NT2/D1 (cell line): ENCODE measurements at regions not wholly inside any gene's neighbourhood (a gene's known extent, or its start where the extent isn't known, plus 50 kb on each side); places are given as distances from the start of the nearest gene placed in this dataset.

ENCODE experiments used
- DNase-seq: peaks from one replicate; pipeline ENCODE4 v3.0.0-alpha.2; 2011; ENCODE audit warnings: low read depth, low spot score
- H3K27me3 ChIP-seq: 2 replicates; pipeline ENCODE4 v1.6.0; 2011; ENCODE audit warnings: mild to moderate bottlenecking; ENCODE audit not compliant: insufficient read length, insufficient read depth
- H3K36me3 ChIP-seq: 2 replicates; pipeline ENCODE4 v1.6.1; 2011; ENCODE audit warnings: mild to moderate bottlenecking, low read length, mixed read lengths; ENCODE audit not compliant: insufficient read depth, insufficient read length
- H3K4me1 ChIP-seq: 2 replicates; pipeline ENCODE4 v1.5.1; 2011; ENCODE audit not compliant: insufficient read depth, insufficient read length
- H3K4me3 ChIP-seq: 2 replicates; pipeline ENCODE4 v1.5.1; 2011; ENCODE audit warnings: low read depth; ENCODE audit not compliant: insufficient read length
- H3K9ac ChIP-seq: 2 replicates; pipeline ENCODE4 v1.6.0; 2011; ENCODE audit warnings: low read depth; ENCODE audit not compliant: insufficient read length
- H3K9me3 ChIP-seq: 2 replicates; pipeline ENCODE4 v1.5.1; 2011; ENCODE audit warnings: mild to moderate bottlenecking, low read length; ENCODE audit not compliant: insufficient read depth
- SUZ12 ChIP-seq: IDR thresholded peaks from 2 replicates; pipeline ENCODE4 v1.6.1; 2011; ENCODE audit not compliant: insufficient read length, insufficient read depth; ENCODE audit errors: extremely low read depth
- YY1 ChIP-seq: IDR thresholded peaks from 2 replicates; pipeline ENCODE4 v1.6.1; 2011; ENCODE audit not compliant: insufficient read length, insufficient read depth
- ZNF274 ChIP-seq: IDR thresholded peaks from 2 replicates; pipeline ENCODE4 v1.6.1; 2011; ENCODE audit warnings: mild to moderate bottlenecking, low read depth, low read length

GRCh38 chr1:24995140-24995539 lies 65.1 kb upstream of the RUNX3 start:
- TF ChIP-seq ZNF274 (no peak), SUZ12 (no peak), YY1 (no peak)

GRCh38 chr1:24993871-24994580 lies 64.0 kb upstream of the RUNX3 start:
- DNase-seq = no peak
- Histone ChIP-seq H3K4me3 (no peak overlapping the region), H3K27me3 (no peaks in the 10 kb centered on the region), H3K9ac (no peak overlapping the region), H3K9me3 (no peaks in the 10 kb centered on the region), H3K4me1 (peaks cover 28% of the 10 kb centered on the region), H3K36me3 (no peaks in the 10 kb centered on the region)
- no peak for TF ChIP-seq ZNF274
- TF ChIP-seq YY1 = no peak
- no peak for TF ChIP-seq SUZ12

More at GRCh38 chr1:24995140-24995539, 65.1 kb upstream of the RUNX3 start:
- H3K4me1 ChIP-seq = peaks cover 24% of the 10 kb centered on the region
- H3K4me3 ChIP-seq = no peak overlapping the region
- no peaks in the 10 kb centered on the region for H3K36me3 ChIP-seq
- no peak overlapping the region for H3K9ac ChIP-seq
- no peaks in the 10 kb centered on the region for H3K9me3 ChIP-seq
- DNase-seq = no peak
- H3K27me3 ChIP-seq = no peaks in the 10 kb centered on the region

- H3K4me1 ChIP-seq = peaks cover 26% of the 10 kb centered on the region
- H3K9me3 ChIP-seq = no peaks in the 10 kb centered on the region
- DNase-seq = no peak
- H3K9ac ChIP-seq = no peak overlapping the region
- TF ChIP-seq ZNF274 (no peak), YY1 (no peak), SUZ12 (no peak)
- no peak overlapping the region for H3K4me3 ChIP-seq
- no peaks in the 10 kb centered on the region for H3K27me3 ChIP-seq
- H3K36me3 ChIP-seq = no peaks in the 10 kb centered on the region
These were observed 62.7 kb upstream of the RUNX3 start for GRCh38 chr1:24992761-24993211.

- Histone ChIP-seq H3K4me3 (no peak overlapping the region), H3K36me3 (no peaks in the 10 kb centered on the region), H3K9ac (no peak overlapping the region), H3K4me1 (peaks cover 26% of the 10 kb centered on the region), H3K27me3 (no peaks in the 10 kb centered on the region), H3K9me3 (no peaks in the 10 kb centered on the region)
- TF ChIP-seq SUZ12 (no peak), YY1 (no peak), ZNF274 (no peak)
- DNase-seq = no peak
These were observed 62.2 kb upstream of the RUNX3 start for GRCh38 chr1:24992124-24992760.

GRCh38 chr1:24991697-24992096 lies 61.6 kb upstream of the RUNX3 start:
- H3K4me1 ChIP-seq = peaks cover 26% of the 10 kb centered on the region
- H3K36me3 ChIP-seq = no peaks in the 10 kb centered on the region
- no peak overlapping the region for H3K4me3 ChIP-seq
- no peaks in the 10 kb centered on the region for H3K27me3 ChIP-seq
- no peak for TF ChIP-seq ZNF274
- no peak for TF ChIP-seq YY1
- no peak for TF ChIP-seq SUZ12
- DNase-seq = no peak
- no peaks in the 10 kb centered on the region for H3K9me3 ChIP-seq
- no peak overlapping the region for H3K9ac ChIP-seq

GRCh38 chr1:24990779-24991641 lies 60.9 kb upstream of the RUNX3 start:
- H3K9ac ChIP-seq = no peak overlapping the region
- H3K27me3 ChIP-seq = no peaks in the 10 kb centered on the region
- peaks cover 30% of the 10 kb centered on the region for H3K4me1 ChIP-seq

GRCh38 chr1:24990136-24990535 lies 60.1 kb upstream of the RUNX3 start:
- peaks cover 27% of the 10 kb centered on the region for H3K4me1 ChIP-seq
- DNase-seq = no peak
- no peaks in the 10 kb centered on the region for H3K9me3 ChIP-seq
- no peaks in the 10 kb centered on the region for H3K27me3 ChIP-seq
- no peak overlapping the region for H3K4me3 ChIP-seq
- H3K9ac ChIP-seq = no peak overlapping the region
- TF ChIP-seq YY1 (no peak), ZNF274 (no peak), SUZ12 (no peak)
- H3K36me3 ChIP-seq = no peaks in the 10 kb centered on the region

More at GRCh38 chr1:24990779-24991641, 60.9 kb upstream of the RUNX3 start:
- no peak for DNase-seq
- no peak for TF ChIP-seq YY1
- no peak for TF ChIP-seq ZNF274
- no peak for TF ChIP-seq SUZ12
- no peaks in the 10 kb centered on the region for H3K36me3 ChIP-seq
- H3K9me3 ChIP-seq = no peaks in the 10 kb centered on the region
- H3K4me3 ChIP-seq = no peak overlapping the region
